GM18505 (cell line): ENCODE measurements at regions not wholly inside any gene's neighbourhood (a gene's known extent, or its start where the extent isn't known, plus 50 kb on each side); places are given as distances from the start of the nearest gene placed in this dataset.
"Not testable (repeated sequence)": the region's sequence is repeated elsewhere in the genome, so short reads cannot be mapped to it uniquely, and the experiment has no call there.

Source experiments
- ATAC-seq: cut with Tn5 transposase; IDR thresholded peaks from one replicate; pipeline ENCODE4 v1.9.1; 2021; ENCODE audit not compliant: unreplicated experiment
- POLR2A ChIP-seq: IDR thresholded peaks from 4 replicates; pipeline ENCODE4 v1.6.1; 2011; ENCODE audit warnings: borderline replicate concordance; ENCODE audit not compliant: insufficient read depth, insufficient read length; ENCODE audit errors: extremely low read depth

GRCh38 chr18:22513721-22514481 is 96.2 kb upstream of the CTAGE1 start:
- ATAC-seq, result no peak
- TF ChIP-seq POLR2A, result no peak

- ATAC-seq, result no peak
- TF ChIP-seq POLR2A, result no peak
Observed at GRCh38 chr18:22514655-22515054, 96.9 kb upstream of the CTAGE1 start.

GRCh38 chr18:22515250-22515649 is 97.5 kb upstream of the CTAGE1 start:
- no peak for TF ChIP-seq POLR2A
- ATAC-seq, result no peak

- no peak for TF ChIP-seq POLR2A
- no peak for ATAC-seq
Observed at GRCh38 chr18:22517356-22517755, 99.6 kb upstream of the CTAGE1 start.

- no peak for ATAC-seq
- TF ChIP-seq POLR2A, result no peak
Observed at GRCh38 chr18:22521026-22521707, 103.5 kb upstream of the CTAGE1 start.

- TF ChIP-seq POLR2A, result no peak
- ATAC-seq, result no peak
Observed at GRCh38 chr18:22523481-22523880, 105.8 kb upstream of the CTAGE1 start.

GRCh38 chr18:22524783-22525182 is 107.1 kb upstream of the CTAGE1 start:
- TF ChIP-seq POLR2A, result no peak

GRCh38 chr18:22525313-22525712 is 107.6 kb upstream of the CTAGE1 start:
- no peak for TF ChIP-seq POLR2A
- ATAC-seq, result no peak

More at GRCh38 chr18:22524783-22525182, 107.1 kb upstream of the CTAGE1 start:
- no peak for ATAC-seq

- no peak for ATAC-seq
- no peak for TF ChIP-seq POLR2A
Observed at GRCh38 chr18:22525883-22526282, 108.2 kb upstream of the CTAGE1 start.

GRCh38 chr18:22528291-22528690 is 110.6 kb upstream of the CTAGE1 start:
- no peak for TF ChIP-seq POLR2A
- no peak for ATAC-seq

GRCh38 chr18:22534706-22535105 is 117.0 kb upstream of the CTAGE1 start:
- ATAC-seq, result not testable (repeated sequence)

- ATAC-seq, result no peak
- no peak for TF ChIP-seq POLR2A
Observed at GRCh38 chr18:22536558-22536957, 118.8 kb upstream of the CTAGE1 start.

GRCh38 chr18:22538426-22538825 is 120.7 kb upstream of the CTAGE1 start:
- no peak for ATAC-seq
- TF ChIP-seq POLR2A, result no peak

GRCh38 chr18:22539051-22539765 is 121.5 kb upstream of the CTAGE1 start:
- no peak for TF ChIP-seq POLR2A
- ATAC-seq, result no peak
